ENCODE measurements at regions not wholly inside any gene's neighbourhood (a gene's known extent, or its start where the extent isn't known, plus 50 kb on each side); places are given as distances from the start of the nearest gene placed in this dataset.
"Not testable (repeated sequence)": the region's sequence is repeated elsewhere in the genome, so short reads cannot be mapped to it uniquely, and the experiment has no call there.

DNA sequence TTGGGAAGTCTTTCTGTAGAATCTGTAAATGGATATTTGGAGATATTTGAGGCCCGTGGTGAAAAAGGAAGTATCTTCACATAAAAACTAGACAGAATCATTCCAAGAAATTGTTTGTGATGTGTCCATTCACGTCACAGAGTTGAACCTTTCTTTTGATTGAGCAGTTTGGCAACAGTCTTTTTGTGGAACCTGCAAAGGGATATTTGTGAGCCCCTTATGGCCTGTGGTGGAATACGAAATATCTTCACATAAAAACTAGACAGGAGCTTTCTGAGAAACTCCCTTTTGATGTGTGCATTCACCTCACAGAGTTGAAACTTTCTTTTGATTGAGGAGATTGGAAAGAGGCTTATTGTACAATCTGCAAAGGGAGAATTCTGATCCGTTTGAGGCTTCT is 2980.4 kb downstream of the TUBA3C start:
- not testable (repeated sequence) for DNase-seq (ENCODE audit: low spot score)

DNA sequence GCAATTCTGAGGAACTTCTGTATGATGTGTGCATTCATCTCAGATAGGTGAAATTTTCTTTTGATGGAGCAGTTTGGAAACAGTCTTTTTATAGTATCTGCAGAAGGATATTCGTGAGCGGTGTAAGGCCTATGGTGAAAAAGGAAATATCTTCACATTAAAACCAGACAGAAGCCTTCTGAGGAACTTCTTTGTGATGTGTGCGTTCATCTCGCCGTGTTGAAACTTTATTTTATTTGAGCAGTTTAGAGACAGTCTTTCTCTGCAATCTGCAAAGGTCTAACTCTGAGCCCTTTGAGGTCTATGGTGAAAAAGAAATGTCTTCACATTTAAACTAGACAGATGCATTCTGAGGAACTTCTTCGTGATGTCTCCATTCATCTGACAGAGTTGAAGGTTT is 3021.0 kb downstream of the TUBA3C start:
- DNase-seq (ENCODE audit: low spot score): not testable (repeated sequence)

DNA sequence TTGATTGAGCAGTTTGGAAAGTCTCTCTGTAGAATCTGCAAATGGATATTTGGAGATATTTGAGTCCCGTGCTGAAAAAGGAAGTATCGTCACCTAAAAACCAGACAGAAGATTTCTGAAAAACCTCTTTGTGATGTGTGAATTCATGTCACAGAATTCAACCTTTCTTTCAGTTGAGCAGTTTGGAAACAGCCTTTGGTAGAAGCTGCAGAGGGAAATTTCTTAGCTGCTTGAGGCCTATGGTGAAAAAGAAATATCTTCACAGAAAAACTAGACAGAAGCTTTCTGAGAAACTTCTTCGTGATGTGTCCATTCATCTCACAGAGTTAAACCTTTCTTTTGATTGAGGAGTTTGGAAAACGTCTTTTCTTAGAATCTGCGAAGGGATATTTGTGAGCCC is 3022.7 kb downstream of the TUBA3C start:
- DNase-seq (ENCODE audit: low spot score): not testable (repeated sequence)

DNA sequence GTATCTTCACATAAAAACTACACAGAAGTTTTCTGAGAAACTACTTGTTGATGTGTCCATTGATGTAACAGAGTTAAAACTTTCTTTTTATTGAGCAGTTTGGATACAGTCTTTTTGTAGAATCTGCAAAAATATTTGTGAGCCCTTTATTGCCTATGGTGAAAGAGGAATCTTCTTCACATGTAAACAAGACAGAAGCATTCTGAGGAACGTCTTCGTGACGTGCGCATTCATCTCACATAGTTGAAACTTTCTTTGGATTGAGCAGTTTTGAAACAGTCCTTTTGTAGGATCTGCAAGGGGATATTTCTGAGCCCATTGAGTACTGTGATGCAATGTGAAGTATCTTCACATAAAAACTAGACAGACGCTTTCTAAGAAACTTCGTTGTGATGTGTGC is 3023.6 kb downstream of the TUBA3C start:
- DNase-seq (ENCODE audit: low spot score): not testable (repeated sequence)

DNA sequence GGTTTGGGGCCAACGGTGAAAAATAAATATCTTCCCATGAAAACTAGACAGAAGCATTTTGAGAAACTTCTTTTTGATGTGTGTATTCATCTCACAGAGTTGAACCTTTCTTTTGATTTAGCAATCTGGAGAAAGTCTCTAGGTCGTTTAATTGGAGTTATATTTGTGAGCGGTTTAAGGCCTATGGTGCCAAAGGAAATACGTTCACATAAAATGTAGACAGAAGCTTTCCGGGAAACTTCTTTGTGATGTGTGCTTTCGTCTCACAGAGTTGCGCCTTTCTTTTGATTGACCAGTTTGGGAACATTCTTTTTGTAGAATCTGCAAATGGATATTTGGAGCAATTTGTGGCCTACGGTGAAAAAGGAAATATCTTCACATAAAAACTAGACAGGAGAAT is 3028.8 kb downstream of the TUBA3C start:
- not testable (repeated sequence) for DNase-seq (ENCODE audit: low spot score)

DNA sequence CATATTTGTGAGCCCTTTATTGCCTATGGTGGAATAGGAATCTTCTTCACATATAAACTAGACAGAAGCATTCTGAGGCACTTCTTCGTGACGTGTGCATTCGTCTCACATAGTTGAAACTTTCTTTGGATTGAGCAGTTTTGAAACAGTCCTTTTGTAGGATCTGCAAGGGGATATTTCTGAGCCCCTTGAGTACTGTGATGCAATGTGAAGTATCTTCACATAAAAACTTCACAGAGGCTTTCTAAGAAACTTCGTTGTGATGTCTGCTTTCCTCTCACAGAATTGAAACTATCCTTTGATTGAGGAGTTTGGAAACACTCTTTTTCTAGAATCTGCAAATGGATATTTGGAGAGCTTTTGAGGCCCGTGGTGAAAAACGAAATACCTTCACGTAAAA is 3030.3 kb downstream of the TUBA3C start:
- DNase-seq (ENCODE audit: low spot score): peak; percentile 44

DNA sequence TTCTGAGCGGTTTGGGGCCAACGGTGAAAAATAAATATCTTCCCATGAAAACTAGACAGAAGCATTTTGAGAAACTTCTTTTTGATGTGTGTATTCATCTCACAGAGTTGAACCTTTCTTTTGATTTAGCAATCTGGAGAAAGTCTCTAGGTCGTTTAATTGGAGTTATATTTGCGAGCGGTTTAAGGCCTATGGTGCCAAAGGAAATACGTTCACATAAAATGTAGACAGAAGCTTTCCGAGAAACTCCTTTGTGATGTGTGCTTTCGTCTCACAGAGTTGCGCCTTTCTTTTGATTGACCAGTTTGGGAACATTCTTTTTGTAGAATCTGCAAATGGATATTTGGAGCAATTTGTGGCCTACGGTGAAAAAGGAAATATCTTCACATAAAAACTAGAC is 3032.2 kb downstream of the TUBA3C start:
- DNase-seq (ENCODE audit: low spot score): peak; percentile 45

DNA sequence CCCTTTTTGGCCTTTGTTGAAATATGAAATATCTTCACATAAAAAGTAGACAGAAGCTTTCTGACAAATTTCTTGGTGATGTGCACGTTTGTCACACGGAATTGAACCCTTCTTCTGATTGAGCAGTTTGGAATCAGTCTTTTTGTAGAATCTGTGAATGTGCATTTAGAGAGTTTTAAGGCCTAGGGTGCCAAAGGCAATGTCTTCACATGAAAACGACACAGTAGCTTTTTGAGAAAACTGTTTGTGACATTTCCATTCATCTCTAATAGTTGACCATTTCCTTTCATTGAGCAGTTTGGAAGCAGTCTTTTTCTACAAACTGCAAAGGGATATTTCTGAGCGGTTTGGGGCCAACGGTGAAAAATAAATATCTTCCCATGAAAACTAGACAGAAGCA is 3036.0 kb downstream of the TUBA3C start:
- DNase-seq (ENCODE audit: low spot score): peak; percentile 51

DNA sequence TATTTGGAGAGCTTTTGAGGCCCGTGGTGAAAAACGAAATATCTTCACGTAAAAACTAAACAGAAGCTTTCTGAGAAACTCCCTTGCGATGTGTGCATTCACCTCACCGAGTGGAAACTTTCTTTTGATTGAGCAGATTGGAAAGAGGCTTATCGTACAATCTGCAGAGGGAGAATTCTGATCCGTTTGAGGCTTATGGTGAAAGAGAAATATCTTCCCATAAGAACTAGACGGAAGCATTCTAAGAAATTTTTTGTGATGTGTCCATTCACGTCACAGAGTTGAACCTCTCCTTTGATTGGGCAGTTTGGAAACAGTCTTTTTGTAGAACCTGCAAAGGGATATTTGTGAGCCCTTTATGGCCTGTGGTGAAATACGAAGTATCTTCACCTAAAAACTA is 3040.3 kb downstream of the TUBA3C start:
- peak; percentile 53 for DNase-seq (ENCODE audit: low spot score)

DNA sequence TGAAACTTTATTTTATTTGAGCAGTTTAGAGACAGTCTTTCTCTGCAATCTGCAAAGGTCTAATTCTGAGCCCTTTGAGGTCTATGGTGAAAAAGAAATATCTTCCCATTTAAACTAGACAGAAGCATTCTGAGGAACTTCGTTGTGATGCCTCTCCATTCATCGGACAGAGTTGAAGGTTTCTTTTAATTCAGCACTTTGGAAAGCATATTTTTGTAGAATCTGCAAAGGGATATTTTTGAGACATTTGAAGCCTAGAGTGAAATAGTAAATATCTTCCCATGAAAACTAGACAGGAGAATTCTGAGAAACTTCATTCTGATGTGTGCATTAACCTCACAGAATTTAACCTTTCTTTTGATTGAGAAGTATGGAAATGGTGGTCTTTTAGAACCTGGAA is 3044.8 kb downstream of the TUBA3C start:
- DNase-seq (ENCODE audit: low spot score): peak; percentile 45

DNA sequence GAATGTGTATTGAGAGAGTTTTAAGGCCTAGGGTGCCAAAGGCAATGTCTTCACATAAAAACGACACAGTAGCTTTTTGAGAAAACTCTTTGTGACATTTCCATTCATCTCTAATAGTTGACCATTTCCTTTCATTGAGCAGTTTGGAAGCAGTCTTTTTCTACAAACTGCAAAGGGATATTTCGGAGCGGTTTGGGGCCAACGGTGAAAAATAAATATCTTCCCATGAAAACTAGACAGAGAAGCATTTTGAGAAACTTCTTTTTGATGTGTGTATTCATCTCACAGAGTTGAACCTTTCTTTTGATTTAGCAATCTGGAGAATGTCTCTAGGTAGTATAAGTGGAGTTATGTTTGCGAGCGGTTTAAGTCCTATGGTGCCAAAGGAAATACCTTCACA is 3052.9 kb downstream of the TUBA3C start:
- not testable (repeated sequence) for DNase-seq (ENCODE audit: low spot score)

DNA sequence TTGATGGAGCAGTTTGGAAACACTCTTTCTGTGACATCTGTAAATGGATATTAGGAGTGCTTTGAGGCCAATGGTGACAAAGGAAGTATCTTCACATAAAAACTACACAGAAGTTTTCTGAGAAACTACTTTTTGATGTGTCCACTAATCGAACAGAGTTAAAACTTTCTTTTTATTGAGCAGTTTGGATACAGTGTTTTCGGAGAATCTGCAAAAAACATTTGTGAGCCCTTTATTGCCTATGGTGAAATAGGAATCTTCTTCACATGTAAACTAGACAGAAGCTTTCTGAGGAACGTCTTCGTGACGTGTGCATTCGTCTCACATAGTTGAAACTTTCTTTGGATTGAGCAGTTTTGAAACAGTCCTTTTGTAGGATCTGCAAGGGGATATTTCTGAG is 3068.2 kb downstream of the TUBA3C start:
- not testable (repeated sequence) for DNase-seq (ENCODE audit: low spot score)

Measured in ureter (tissue), 1 donor.